ENCODE measurements at regions not wholly inside any gene's neighbourhood (a gene's known extent, or its start where the extent isn't known, plus 50 kb on each side); places are given as distances from the start of the nearest gene placed in this dataset.

DNA sequence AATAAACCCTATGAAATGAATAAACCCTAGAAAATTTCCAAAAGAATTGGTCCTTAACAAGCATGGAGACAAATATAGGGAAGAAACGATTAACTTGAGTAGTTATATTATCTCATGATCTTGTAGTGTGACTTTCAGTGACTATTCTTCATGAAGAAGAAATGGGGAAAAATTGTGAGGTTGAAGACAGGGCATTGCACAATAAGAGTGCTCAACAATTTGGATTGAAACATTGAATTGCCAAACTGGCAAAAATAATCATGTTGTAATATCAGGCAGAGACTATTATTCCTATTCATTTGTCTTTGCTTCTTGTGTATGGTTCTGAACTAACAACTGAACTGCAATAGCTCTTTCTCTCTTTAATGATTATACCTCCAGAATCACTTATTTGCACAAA lies 605.1 kb downstream of the PCDH7 start:
- no peaks in the 10 kb centered on the region for H3K4me1 ChIP-seq
- H3K27ac ChIP-seq: no peak overlapping the region
- H3K9me3 ChIP-seq: no peaks in the 10 kb centered on the region
- no peak for TF ChIP-seq POLR2A (IDR thresholded peaks at IDR 0.05)
- no peak for TF ChIP-seq EP300 (IDR thresholded peaks at IDR 0.05)
- TF ChIP-seq, protein P1, sequence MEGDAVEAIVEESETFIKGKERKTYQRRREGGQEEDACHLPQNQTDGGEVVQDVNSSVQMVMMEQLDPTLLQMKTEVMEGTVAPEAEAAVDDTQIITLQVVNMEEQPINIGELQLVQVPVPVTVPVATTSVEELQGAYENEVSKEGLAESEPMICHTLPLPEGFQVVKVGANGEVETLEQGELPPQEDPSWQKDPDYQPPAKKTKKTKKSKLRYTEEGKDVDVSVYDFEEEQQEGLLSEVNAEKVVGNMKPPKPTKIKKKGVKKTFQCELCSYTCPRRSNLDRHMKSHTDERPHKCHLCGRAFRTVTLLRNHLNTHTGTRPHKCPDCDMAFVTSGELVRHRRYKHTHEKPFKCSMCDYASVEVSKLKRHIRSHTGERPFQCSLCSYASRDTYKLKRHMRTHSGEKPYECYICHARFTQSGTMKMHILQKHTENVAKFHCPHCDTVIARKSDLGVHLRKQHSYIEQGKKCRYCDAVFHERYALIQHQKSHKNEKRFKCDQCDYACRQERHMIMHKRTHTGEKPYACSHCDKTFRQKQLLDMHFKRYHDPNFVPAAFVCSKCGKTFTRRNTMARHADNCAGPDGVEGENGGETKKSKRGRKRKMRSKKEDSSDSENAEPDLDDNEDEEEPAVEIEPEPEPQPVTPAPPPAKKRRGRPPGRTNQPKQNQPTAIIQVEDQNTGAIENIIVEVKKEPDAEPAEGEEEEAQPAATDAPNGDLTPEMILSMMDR (IDR thresholded peaks at IDR 0.05): no peak
- no peak for TF ChIP-seq POLR2AphosphoS5 (IDR thresholded peaks at IDR 0.05)
- no peaks in the 10 kb centered on the region for H3K27me3 ChIP-seq
- no peak overlapping the region for H3K4me3 ChIP-seq
- DNase-seq: no peak
- H3K36me3 ChIP-seq: no peaks in the 10 kb centered on the region
- intact Hi-C loops (cut with DNase I; ENCODE audit: low total_unique reads): no loop called here
- 79 to 89% (median 84%) methylated on average over 1 of the region's 1 CpG for WGBS, 5 donors

DNA sequence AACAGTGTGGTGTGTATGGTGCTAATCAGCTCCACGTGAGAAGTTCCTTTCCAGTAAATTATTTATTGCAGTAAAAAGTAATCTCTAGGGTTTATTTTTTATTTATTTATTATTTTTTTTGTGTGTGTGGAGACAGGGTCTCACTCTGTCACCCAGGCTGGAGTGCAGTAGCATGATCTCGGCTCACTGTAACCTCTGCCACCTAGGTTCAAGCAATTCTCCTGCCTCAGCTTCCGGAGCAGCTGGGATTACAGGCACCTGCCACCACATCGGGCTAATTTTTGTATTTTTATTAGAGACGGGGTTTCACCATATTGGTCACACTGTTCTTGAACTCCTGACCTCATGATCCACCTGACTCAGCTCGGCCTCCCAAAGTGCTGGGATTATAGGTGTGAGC lies 606.9 kb downstream of the PCDH7 start:
- Histone ChIP-seq H3K27ac (no peak overlapping the region), H3K4me1 (no peaks in the 10 kb centered on the region), H3K9me3 (no peaks in the 10 kb centered on the region), H3K36me3 (no peaks in the 10 kb centered on the region), H3K27me3 (no peaks in the 10 kb centered on the region), H3K4me3 (no peak overlapping the region)
- TF ChIP-seq EP300 (IDR thresholded peaks at IDR 0.05): no peak
- TF ChIP-seq POLR2A (IDR thresholded peaks at IDR 0.05): no peak
- TF ChIP-seq POLR2AphosphoS5 (IDR thresholded peaks at IDR 0.05): no peak
- TF ChIP-seq, protein P1 (IDR thresholded peaks at IDR 0.05): no peak
- WGBS, 5 donors: 91 to 95% (median 94%) methylated on average over 6 of the region's 6 CpGs
- intact Hi-C loops (cut with DNase I; ENCODE audit: low total_unique reads): no loop called here
- no peak for DNase-seq

GRCh38 chr4:31328932-31329331 lies 608.8 kb downstream of the PCDH7 start:
- H3K4me3 ChIP-seq: no peak overlapping the region
- H3K27me3 ChIP-seq: no peaks in the 10 kb centered on the region
- WGBS, 5 donors: 38 to 62% (median 57%) methylated on average over 1 of the region's 1 CpG
- no peaks in the 10 kb centered on the region for H3K9me3 ChIP-seq
- no peaks in the 10 kb centered on the region for H3K4me1 ChIP-seq
- TF ChIP-seq, protein P1 (IDR thresholded peaks at IDR 0.05): no peak
- no peak for DNase-seq
- H3K36me3 ChIP-seq: no peaks in the 10 kb centered on the region
- H3K27ac ChIP-seq: no peak overlapping the region
- intact Hi-C loops (cut with DNase I; ENCODE audit: low total_unique reads): no loop called here

GRCh38 chr4:31334086-31334910 lies 614.1 kb downstream of the PCDH7 start:
- no peak overlapping the region for H3K27ac ChIP-seq
- 59 to 73% (median 69%) methylated on average over 2 of the region's 2 CpGs for WGBS, 5 donors
- no peaks in the 10 kb centered on the region for H3K4me1 ChIP-seq
- TF ChIP-seq POLR2A (IDR thresholded peaks at IDR 0.05): no peak
- no peak for TF ChIP-seq POLR2AphosphoS5 (IDR thresholded peaks at IDR 0.05)
- TF ChIP-seq, protein P1 (IDR thresholded peaks at IDR 0.05): no peak
- TF ChIP-seq EP300 (IDR thresholded peaks at IDR 0.05): no peak
- no peaks in the 10 kb centered on the region for H3K36me3 ChIP-seq
- intact Hi-C loops (cut with DNase I; ENCODE audit: low total_unique reads): no loop called here
- H3K27me3 ChIP-seq: no peaks in the 10 kb centered on the region
- DNase-seq: no peak
- H3K4me3 ChIP-seq: no peak overlapping the region
- no peaks in the 10 kb centered on the region for H3K9me3 ChIP-seq

Measured in stomach (tissue), 8 donors.